ENCODE measurements at regions not wholly inside any gene's neighbourhood (a gene's known extent, or its start where the extent isn't known, plus 50 kb on each side); places are given as distances from the start of the nearest gene placed in this dataset.

- Histone ChIP-seq H3K27me3 (no peaks in the 10 kb centered on the region), H3K4me3 (no peak overlapping the region), H3K4me1 (no peaks in the 10 kb centered on the region), H3K36me3 (no peaks in the 10 kb centered on the region), H3K9me3 (no peaks in the 10 kb centered on the region), H3K27ac (no peak overlapping the region)
- intact Hi-C loops (cut with DNase I): no loop called here
- no peak for DNase-seq (ENCODE audit: extremely low spot score in 2 of 2)
- no peak for TF ChIP-seq POLR2AphosphoS5 (IDR thresholded peaks at IDR 0.05; ENCODE audit: insufficient read depth in 1 of 2, low read depth in 1 of 2)
- TF ChIP-seq CTCF (IDR thresholded peaks at IDR 0.05): no peak
- TF ChIP-seq POLR2A (IDR thresholded peaks at IDR 0.05): no peak
These were observed 110.7 kb upstream of the C3orf80 start for GRCh38 chr3:160114355-160114995.

DNA sequence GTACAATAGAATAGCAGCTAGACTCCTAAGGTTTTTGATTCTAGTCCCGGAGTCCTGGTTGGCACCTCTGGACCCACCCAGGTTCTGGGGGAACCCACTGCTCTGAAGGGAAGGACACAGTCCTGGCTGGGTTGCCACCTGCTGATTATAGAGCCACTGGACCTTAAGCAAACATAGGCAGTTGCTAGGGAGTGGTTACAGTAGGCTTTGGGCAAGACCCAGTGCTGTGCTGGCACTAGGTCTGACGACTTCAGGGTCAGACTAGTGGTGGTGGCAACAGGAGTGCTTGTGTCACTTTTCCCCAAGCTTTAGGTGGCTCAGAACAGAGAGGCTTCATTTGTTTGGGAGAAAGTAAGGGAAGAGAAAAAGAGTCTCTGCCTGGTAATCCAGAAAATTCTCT, 109.8 kb upstream of the C3orf80 start:
- no peaks in the 10 kb centered on the region for H3K9me3 ChIP-seq
- no peak for DNase-seq (ENCODE audit: extremely low spot score in 2 of 2)
- no peak overlapping the region for H3K4me3 ChIP-seq
- no peak overlapping the region for H3K27ac ChIP-seq
- TF ChIP-seq POLR2AphosphoS5 (IDR thresholded peaks at IDR 0.05; ENCODE audit: insufficient read depth in 1 of 2, low read depth in 1 of 2) (no peak), CTCF (IDR thresholded peaks at IDR 0.05) (no peak), POLR2A (IDR thresholded peaks at IDR 0.05) (no peak)
- H3K36me3 ChIP-seq: no peaks in the 10 kb centered on the region
- H3K27me3 ChIP-seq: no peaks in the 10 kb centered on the region
- intact Hi-C loops (cut with DNase I): no loop called here
- H3K4me1 ChIP-seq: no peaks in the 10 kb centered on the region

- no peak for TF ChIP-seq POLR2AphosphoS5 (IDR thresholded peaks at IDR 0.05; ENCODE audit: insufficient read depth in 1 of 2, low read depth in 1 of 2)
- no peak for TF ChIP-seq POLR2A (IDR thresholded peaks at IDR 0.05)
- no peak for TF ChIP-seq CTCF (IDR thresholded peaks at IDR 0.05)
- H3K27me3 ChIP-seq: no peaks in the 10 kb centered on the region
- intact Hi-C loops (cut with DNase I): no loop called here
These were observed 101.0 kb upstream of the C3orf80 start for GRCh38 chr3:160124224-160124623.

DNA sequence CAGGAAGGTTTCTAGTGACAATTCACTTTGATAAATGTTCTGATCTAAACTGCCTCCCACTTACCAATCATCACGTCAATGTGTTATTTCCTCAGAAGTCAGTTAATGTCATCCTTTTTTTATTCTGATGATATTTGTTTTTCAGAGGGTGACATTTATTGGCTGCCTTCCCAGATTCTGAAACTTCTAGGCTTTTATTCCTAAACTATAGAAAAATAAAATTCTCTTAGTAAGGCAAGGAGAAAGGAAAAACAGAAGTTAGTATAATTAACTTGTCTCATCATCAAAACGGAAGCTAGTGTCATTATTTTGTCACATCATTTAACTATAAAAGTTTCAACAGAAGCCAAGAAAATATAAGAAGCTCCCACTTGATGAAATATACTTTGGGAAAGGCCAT, 100.0 kb upstream of the C3orf80 start:
- Histone ChIP-seq H3K36me3 (no peaks in the 10 kb centered on the region), H3K4me1 (no peaks in the 10 kb centered on the region), H3K9me3 (no peaks in the 10 kb centered on the region), H3K27me3 (no peaks in the 10 kb centered on the region), H3K4me3 (no peak overlapping the region), H3K27ac (no peak overlapping the region)
- DNase-seq (ENCODE audit: extremely low spot score in 2 of 2): no peak
- no peak for TF ChIP-seq POLR2A (IDR thresholded peaks at IDR 0.05)
- intact Hi-C loops (cut with DNase I): no loop called here

More at GRCh38 chr3:160124224-160124623, 101.0 kb upstream of the C3orf80 start:
- DNase-seq (ENCODE audit: extremely low spot score in 2 of 2): no peak
- H3K4me1 ChIP-seq: no peaks in the 10 kb centered on the region
- no peaks in the 10 kb centered on the region for H3K36me3 ChIP-seq
- H3K27ac ChIP-seq: no peak overlapping the region
- H3K9me3 ChIP-seq: no peaks in the 10 kb centered on the region
- H3K4me3 ChIP-seq: no peak overlapping the region

- intact Hi-C loops (cut with DNase I): no loop called here
- no peaks in the 10 kb centered on the region for H3K4me1 ChIP-seq
- DNase-seq (ENCODE audit: extremely low spot score in 2 of 2): no peak
- H3K4me3 ChIP-seq: no peak overlapping the region
- TF ChIP-seq POLR2AphosphoS5 (IDR thresholded peaks at IDR 0.05; ENCODE audit: insufficient read depth in 1 of 2, low read depth in 1 of 2) (no peak), POLR2A (IDR thresholded peaks at IDR 0.05) (no peak), CTCF (IDR thresholded peaks at IDR 0.05) (no peak)
- no peaks in the 10 kb centered on the region for H3K36me3 ChIP-seq
- no peaks in the 10 kb centered on the region for H3K9me3 ChIP-seq
- H3K27me3 ChIP-seq: no peaks in the 10 kb centered on the region
- H3K27ac ChIP-seq: no peak overlapping the region
These were observed 99.2 kb upstream of the C3orf80 start for GRCh38 chr3:160126051-160126450.
